ENCODE measurements at regions not wholly inside any gene's neighbourhood (a gene's known extent, or its start where the extent isn't known, plus 50 kb on each side); places are given as distances from the start of the nearest gene placed in this dataset.

DNA sequence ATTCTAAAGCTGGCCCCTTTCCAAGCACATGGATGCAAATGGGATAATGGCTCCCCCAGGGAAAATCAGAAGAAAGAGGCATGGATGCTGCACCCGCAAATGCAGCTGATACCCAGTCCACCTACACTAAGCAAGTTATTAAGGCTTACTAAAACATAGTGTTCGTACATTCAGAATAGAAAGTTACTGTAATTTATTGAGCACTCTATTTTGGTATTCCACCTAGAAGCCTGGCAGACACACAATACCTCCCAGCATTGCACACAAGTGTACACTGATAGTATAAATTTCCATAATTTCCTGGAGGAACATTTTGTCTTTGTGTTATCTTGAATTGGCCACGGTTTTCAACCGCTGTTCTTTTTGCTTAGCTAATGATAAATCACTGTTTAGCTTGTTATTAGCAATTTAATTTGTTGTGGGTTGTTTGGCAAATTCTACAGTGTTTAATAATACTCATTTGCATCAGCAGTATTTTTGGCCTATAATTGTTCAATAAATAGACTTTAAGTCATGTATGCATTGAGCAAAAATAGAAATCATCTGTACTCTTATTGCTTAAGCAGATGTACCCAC lies 94.5 kb upstream of the MRI1 start:
- TF ChIP-seq POLR2A (IDR thresholded peaks at IDR 0.05; ENCODE audit: low read depth, low read length) (no peak), POLR2AphosphoS5 (IDR thresholded peaks at IDR 0.05; ENCODE audit: low read depth, low read length) (no peak), TAF1 (IDR thresholded peaks at IDR 0.05; ENCODE audit: borderline replicate concordance, low read depth, low read length) (no peak)

Data from GM12892 (cell line).